Fibroblast of mammary gland (primary cell): ENCODE measurements at regions not wholly inside any gene's neighbourhood (a gene's known extent, or its start where the extent isn't known, plus 50 kb on each side); places are given as distances from the start of the nearest gene placed in this dataset.

Experiments used
- DNase-seq: peaks from one replicate; pipeline ENCODE4 v3.0.0-alpha.2; 2010; ENCODE audit warnings: low read depth
- H3K4me3 ChIP-seq: 2 replicates; pipeline ENCODE4 v1.5.1; 2011; ENCODE audit warnings: low read depth, mild to moderate bottlenecking, low read length, moderate library complexity; ENCODE audit not compliant: control insufficient read depth
- TF ChIP-seq, protein P1 (sequence below): conservative IDR thresholded peaks from 2 replicates; pipeline ENCODE4 v1.5.1; 2011; ENCODE audit warnings: low read depth, low read length, inconsistent platforms; ENCODE audit not compliant: control insufficient read depth, insufficient read depth

DNA sequence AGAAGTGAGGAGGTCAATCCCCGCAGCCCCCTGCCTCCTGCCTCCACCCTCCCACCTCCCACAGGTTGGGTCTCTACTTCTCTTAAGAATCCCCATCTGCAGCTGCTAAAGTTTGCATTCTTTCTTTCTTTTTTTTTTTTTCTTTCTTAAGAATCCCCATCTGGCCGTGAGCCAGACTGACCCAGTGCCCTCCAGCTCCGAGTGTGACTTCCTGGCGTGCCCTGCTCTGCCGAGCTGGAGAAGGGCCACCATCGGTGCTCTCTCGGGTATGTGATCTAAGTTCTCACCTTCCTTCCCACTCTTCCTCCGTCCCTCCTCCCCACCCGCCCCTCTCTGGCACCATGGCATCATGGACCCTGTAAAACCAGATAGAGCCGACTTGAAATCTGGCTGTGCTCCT lies 66.7 kb upstream of the LMO1 start:
- TF ChIP-seq, protein P1, sequence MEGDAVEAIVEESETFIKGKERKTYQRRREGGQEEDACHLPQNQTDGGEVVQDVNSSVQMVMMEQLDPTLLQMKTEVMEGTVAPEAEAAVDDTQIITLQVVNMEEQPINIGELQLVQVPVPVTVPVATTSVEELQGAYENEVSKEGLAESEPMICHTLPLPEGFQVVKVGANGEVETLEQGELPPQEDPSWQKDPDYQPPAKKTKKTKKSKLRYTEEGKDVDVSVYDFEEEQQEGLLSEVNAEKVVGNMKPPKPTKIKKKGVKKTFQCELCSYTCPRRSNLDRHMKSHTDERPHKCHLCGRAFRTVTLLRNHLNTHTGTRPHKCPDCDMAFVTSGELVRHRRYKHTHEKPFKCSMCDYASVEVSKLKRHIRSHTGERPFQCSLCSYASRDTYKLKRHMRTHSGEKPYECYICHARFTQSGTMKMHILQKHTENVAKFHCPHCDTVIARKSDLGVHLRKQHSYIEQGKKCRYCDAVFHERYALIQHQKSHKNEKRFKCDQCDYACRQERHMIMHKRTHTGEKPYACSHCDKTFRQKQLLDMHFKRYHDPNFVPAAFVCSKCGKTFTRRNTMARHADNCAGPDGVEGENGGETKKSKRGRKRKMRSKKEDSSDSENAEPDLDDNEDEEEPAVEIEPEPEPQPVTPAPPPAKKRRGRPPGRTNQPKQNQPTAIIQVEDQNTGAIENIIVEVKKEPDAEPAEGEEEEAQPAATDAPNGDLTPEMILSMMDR, result no peak
- no peak for DNase-seq

DNA sequence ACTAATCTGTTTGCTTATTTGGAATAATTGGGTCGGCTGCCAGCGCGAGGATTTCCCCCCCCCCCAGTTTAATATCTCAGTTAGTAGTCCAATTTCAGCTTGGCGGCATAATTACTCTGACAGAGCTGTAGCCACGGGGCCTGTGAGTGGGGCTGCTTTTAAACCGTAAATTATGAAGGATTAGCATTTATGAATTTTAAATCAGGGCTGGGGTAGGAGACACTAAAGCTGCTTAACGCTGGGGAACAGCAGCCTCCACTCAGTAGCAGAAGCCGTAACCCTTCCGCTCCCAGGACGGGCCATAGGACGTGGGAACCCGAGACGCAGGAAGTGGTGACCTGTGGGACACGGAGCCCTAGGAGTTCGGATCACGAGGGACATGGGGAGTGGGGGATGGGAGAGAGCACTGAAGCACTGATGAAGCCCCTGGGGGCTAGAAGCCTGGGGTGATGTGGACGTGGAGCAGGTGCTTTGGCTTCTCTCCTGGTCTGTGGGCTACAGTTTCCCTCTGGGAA lies 66.2 kb upstream of the LMO1 start:
- TF ChIP-seq, protein P1, result no peak
- DNase-seq, result no peak
- H3K4me3 ChIP-seq, result no peak overlapping the region

More for the DNA sequence above, 66.7 kb upstream of the LMO1 start:
- no peak overlapping the region for H3K4me3 ChIP-seq

DNA sequence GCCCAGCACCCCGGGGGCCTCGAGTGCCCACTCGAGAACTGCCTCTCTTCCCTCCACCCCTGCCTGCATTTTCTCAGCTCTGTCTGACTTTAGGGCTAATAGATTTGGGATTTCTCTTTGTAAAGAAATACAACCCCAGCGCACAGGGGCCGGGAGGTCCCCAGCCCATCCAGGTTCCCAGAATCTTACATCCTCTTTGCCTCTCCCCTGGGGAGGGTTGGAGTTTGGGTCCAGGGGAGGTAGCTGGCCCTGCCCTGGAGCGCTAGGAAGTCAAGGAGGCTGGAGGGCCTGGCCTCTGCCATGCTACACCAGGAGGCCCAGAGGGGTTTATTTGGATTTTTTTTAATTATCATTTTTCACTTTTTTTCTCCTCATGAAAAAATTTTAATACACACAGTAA lies 65.7 kb upstream of the LMO1 start:
- H3K4me3 ChIP-seq, result no peak overlapping the region
- TF ChIP-seq, protein P1, result no peak
- DNase-seq, result no peak

DNA sequence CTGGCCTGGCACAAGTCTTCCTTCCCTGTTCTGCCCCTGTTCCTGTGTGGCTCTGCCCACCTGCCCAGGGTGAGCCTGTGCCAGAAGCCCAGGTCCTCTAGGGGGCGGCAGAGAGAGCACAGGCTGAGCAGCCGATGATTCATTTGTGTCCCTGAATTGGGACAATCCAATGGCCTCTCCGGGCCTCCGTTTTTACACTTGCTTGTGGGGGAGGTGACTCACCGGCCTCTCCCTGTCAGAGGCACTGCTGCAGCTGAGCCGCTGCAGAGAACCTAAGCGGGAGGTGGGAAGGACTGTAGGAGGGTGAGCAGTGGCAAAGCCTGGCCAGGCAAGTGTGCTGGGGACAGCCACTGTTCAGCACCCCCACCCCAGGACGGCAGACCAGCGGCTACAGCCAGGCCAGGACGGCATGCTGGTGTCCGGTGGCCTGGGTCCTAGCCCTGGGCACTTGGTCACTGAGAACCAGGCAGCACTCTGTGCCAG lies 65.2 kb upstream of the LMO1 start:
- no peak overlapping the region for H3K4me3 ChIP-seq
- TF ChIP-seq, protein P1, result peak; percentile 80
- peak; percentile 80 for DNase-seq

DNA sequence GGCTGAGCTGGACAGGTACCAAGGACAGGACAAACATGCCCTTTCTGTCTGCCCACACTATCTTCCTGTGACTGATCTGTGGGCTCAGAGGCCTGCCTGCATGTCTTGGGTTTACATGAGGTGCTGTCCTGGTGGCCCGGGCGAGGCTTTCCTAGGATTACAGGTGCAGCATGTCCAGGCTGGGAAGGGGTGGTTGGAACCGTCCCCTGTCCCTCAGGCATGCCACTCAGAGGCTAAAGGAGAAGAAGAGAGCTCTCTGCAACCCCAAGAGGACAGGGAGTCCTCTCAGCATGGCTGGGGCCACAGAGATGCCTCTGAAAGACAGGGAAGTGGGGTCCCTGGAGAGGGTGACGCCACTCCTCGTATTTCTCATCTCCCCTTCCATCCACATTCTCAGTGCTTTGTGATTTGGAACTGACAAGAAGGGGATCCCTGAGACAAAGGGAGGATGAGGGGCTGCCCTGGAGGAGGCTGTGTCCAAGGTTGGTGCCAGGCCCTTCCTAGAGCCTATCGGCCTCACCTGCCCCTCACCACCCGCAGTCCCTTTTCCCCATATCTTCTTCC lies 64.6 kb upstream of the LMO1 start:
- DNase-seq, result no peak
- no peak overlapping the region for H3K4me3 ChIP-seq
- TF ChIP-seq, protein P1, result no peak

DNA sequence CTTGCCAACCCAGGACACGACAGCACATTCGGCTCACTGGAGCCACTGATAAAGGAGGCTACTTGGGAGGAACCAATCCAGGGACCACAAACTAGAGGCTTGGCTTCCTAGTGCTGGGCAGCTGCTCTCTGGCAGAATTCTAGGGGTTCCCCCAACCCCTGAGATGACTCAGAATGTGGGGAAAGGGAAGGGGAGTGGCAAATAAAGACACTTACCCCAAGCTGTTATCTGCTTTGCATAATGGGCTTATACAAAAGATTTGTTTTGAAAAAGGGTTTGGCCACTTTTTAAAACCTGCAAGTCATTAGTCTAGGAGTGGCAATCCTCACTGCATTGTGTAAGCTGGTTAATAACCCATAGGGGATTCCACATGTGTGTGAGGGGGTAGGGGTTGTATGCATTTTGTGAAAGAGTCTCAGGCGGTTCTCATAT lies 64.1 kb upstream of the LMO1 start:
- no peak overlapping the region for H3K4me3 ChIP-seq
- DNase-seq, result no peak
- TF ChIP-seq, protein P1, result no peak
